ENCODE measurements at regions not wholly inside any gene's neighbourhood (a gene's known extent, or its start where the extent isn't known, plus 50 kb on each side); places are given as distances from the start of the nearest gene placed in this dataset.

- no peak overlapping the region for H3K4me3 ChIP-seq (ENCODE audit: low read length)
- no peak for TF ChIP-seq CTCF (IDR thresholded peaks at IDR 0.05; ENCODE audit: insufficient read depth, low read depth, low read length, missing control alignments)
- no peak for DNase-seq (ENCODE audit: low read depth)
Observed at GRCh38 chr11:111047374-111047773, 198.2 kb upstream of the POU2AF2 start.

- no peak overlapping the region for H3K4me3 ChIP-seq (ENCODE audit: low read length)
- no peak for TF ChIP-seq CTCF (IDR thresholded peaks at IDR 0.05; ENCODE audit: insufficient read depth, low read depth, low read length, missing control alignments)
- DNase-seq (ENCODE audit: low read depth): no peak
Observed at GRCh38 chr11:111046291-111046690, 199.2 kb upstream of the POU2AF2 start.

GRCh38 chr11:111045874-111046273 lies 199.7 kb upstream of the POU2AF2 start:
- no peak overlapping the region for H3K4me3 ChIP-seq (ENCODE audit: low read length)
- TF ChIP-seq CTCF (IDR thresholded peaks at IDR 0.05; ENCODE audit: insufficient read depth, low read depth, low read length, missing control alignments): no peak
- DNase-seq (ENCODE audit: low read depth): no peak

GRCh38 chr11:111045407-111045803 lies 200.1 kb upstream of the POU2AF2 start:
- DNase-seq (ENCODE audit: low read depth): no peak
- H3K4me3 ChIP-seq (ENCODE audit: low read length): no peak overlapping the region
- TF ChIP-seq CTCF (IDR thresholded peaks at IDR 0.05; ENCODE audit: insufficient read depth, low read depth, low read length, missing control alignments): no peak

- no peak for DNase-seq (ENCODE audit: low read depth)
- H3K4me3 ChIP-seq (ENCODE audit: low read length): no peak overlapping the region
- no peak for TF ChIP-seq CTCF (IDR thresholded peaks at IDR 0.05; ENCODE audit: insufficient read depth, low read depth, low read length, missing control alignments)
Observed at GRCh38 chr11:111044751-111045406, 200.6 kb upstream of the POU2AF2 start.

- DNase-seq (ENCODE audit: low read depth): no peak
- TF ChIP-seq CTCF (IDR thresholded peaks at IDR 0.05; ENCODE audit: insufficient read depth, low read depth, low read length, missing control alignments): no peak
- H3K4me3 ChIP-seq (ENCODE audit: low read length): no peak overlapping the region
Observed at GRCh38 chr11:111039982-111040381, 205.5 kb upstream of the POU2AF2 start.

GRCh38 chr11:111035746-111036145 lies 209.8 kb upstream of the POU2AF2 start:
- no peak overlapping the region for H3K4me3 ChIP-seq (ENCODE audit: low read length)
- no peak for TF ChIP-seq CTCF (IDR thresholded peaks at IDR 0.05; ENCODE audit: insufficient read depth, low read depth, low read length, missing control alignments)
- DNase-seq (ENCODE audit: low read depth): no peak
